Astrocyte (in vitro differentiated cells and primary cell): ENCODE measurements at regions not wholly inside any gene's neighbourhood (a gene's known extent, or its start where the extent isn't known, plus 50 kb on each side); places are given as distances from the start of the nearest gene placed in this dataset.

Source experiments
- DNase-seq: peaks from one replicate; pipeline ENCODE4 v3.0.0-alpha.2; 2010; ENCODE audit warnings: low read depth
- FAIRE-seq: peaks from 2 replicates; lab custom pipeline; 2011; peaks lifted over from hg19 to GRCh38; lab: Jason Lieb, UNC
- H2AFZ ChIP-seq: 2 replicates; pipeline ENCODE4 v1.6.0; 2012; ENCODE audit warnings: low read depth, low read length, inconsistent platforms
- H3K27ac ChIP-seq: 2 replicates; pipeline ENCODE4 v1.5.1; 2011; ENCODE audit warnings: low read depth, low read length, inconsistent platforms
- H3K27me3 ChIP-seq: 2 replicates; pipeline ENCODE4 v1.6.0; 2011; ENCODE audit warnings: low read length, inconsistent platforms; ENCODE audit not compliant: insufficient read depth
- H3K36me3 ChIP-seq: 2 replicates; pipeline ENCODE4 v1.5.1; 2011; ENCODE audit warnings: low read length, inconsistent platforms; ENCODE audit not compliant: insufficient read depth
- H3K4me1 ChIP-seq: 2 replicates; pipeline ENCODE4 v1.5.1; 2011; ENCODE audit warnings: low read length, inconsistent platforms; ENCODE audit not compliant: insufficient read depth
- H3K4me2 ChIP-seq: 2 replicates; pipeline ENCODE4 v1.6.0; 2012; ENCODE audit warnings: low read length, inconsistent platforms
- H3K4me3 ChIP-seq: 2 replicates; pipeline ENCODE4 v1.5.1; 2011; ENCODE audit warnings: low read depth, mild to moderate bottlenecking, low read length, inconsistent platforms; ENCODE audit not compliant: insufficient read depth
- H3K79me2 ChIP-seq: 2 replicates; pipeline ENCODE4 v1.6.0; 2012; ENCODE audit warnings: mild to moderate bottlenecking, low read length, inconsistent platforms; ENCODE audit not compliant: insufficient read depth
- H3K9ac ChIP-seq: 2 replicates; pipeline ENCODE4 v1.6.0; 2012; ENCODE audit warnings: mild to moderate bottlenecking, low read length, inconsistent platforms
- H3K9me3 ChIP-seq: 2 replicates; pipeline ENCODE4 v1.5.1; 2012; ENCODE audit warnings: low read depth, mild to moderate bottlenecking, low read length, inconsistent platforms; ENCODE audit not compliant: insufficient read depth
- H4K20me1 ChIP-seq: 2 replicates; pipeline ENCODE4 v1.6.0; 2012; ENCODE audit warnings: low read length, inconsistent platforms; ENCODE audit not compliant: insufficient read depth
- H3K27ac Mint-ChIP-seq: one replicate; pipeline ENCODE4 v1.8.0; 2021; ENCODE audit warnings: mild to moderate bottlenecking, mixed read lengths; ENCODE audit not compliant: unreplicated experiment
- H3K27me3 Mint-ChIP-seq: one replicate; pipeline ENCODE4 v1.8.0; 2021; ENCODE audit warnings: low read depth, mixed read lengths; ENCODE audit not compliant: unreplicated experiment
- H3K36me3 Mint-ChIP-seq: one replicate; pipeline ENCODE4 v1.8.0; 2021; ENCODE audit warnings: low read depth, mixed read lengths; ENCODE audit not compliant: unreplicated experiment
- H3K4me1 Mint-ChIP-seq: one replicate; pipeline ENCODE4 v1.8.0; 2021; ENCODE audit warnings: low read depth, mixed read lengths; ENCODE audit not compliant: unreplicated experiment
- H3K4me3 Mint-ChIP-seq: one replicate; pipeline ENCODE4 v1.8.0; 2021; ENCODE audit warnings: mild to moderate bottlenecking, moderate library complexity, mixed read lengths; ENCODE audit not compliant: unreplicated experiment
- H3K9me3 Mint-ChIP-seq: one replicate; pipeline ENCODE4 v1.8.0; 2021; ENCODE audit warnings: mild to moderate bottlenecking, mixed read lengths; ENCODE audit not compliant: unreplicated experiment
- CTCF ChIP-seq: IDR thresholded peaks from 2 replicates; pipeline ENCODE4 v1.5.1; 2011; ENCODE audit warnings: low read depth, mild to moderate bottlenecking, inconsistent platforms, low read length, moderate library complexity; ENCODE audit not compliant: insufficient read depth
- EZH2 ChIP-seq: IDR thresholded peaks from 2 replicates; pipeline ENCODE4 v1.6.1; 2012; ENCODE audit warnings: mild to moderate bottlenecking, low read length, inconsistent platforms; ENCODE audit not compliant: insufficient read depth

DNA sequence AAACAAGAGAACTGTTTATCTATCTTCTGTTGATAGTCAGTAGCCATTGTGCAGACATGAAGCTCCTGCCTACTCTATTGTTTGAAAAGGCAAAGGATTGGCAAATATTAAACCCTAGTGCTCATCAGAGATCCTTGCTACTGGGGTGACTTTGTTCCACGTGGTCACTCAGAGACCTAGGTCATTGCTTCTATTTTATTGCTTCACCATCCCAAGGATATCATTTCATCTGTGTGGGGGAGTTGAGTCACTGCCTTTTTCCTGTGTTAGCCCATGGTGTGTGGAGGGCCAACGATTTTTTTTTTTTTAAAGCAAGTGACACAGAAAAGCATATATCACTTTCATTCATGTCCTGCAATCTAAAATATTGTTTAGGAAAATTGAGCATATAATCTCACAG, 254.1 kb upstream of the RXFP2 start:
- Histone ChIP-seq H3K79me2 (no peaks in the 10 kb centered on the region), H2AFZ (no peak overlapping the region), H3K9me3 (no peaks in the 10 kb centered on the region), H3K9ac (no peak overlapping the region), H3K4me3 (no peak overlapping the region), H3K27ac (no peak overlapping the region), H4K20me1 (no peaks in the 10 kb centered on the region), H3K27me3 (no peaks in the 10 kb centered on the region), H3K4me1 (no peaks in the 10 kb centered on the region), H3K36me3 (no peaks in the 10 kb centered on the region), H3K4me2 (no peak overlapping the region)
- Mint-ChIP-seq H3K4me3 (no peak overlapping the region), H3K27ac (no peak overlapping the region), H3K36me3 (no peaks in the 10 kb centered on the region), H3K4me1 (no peaks in the 10 kb centered on the region), H3K27me3 (no peaks in the 10 kb centered on the region), H3K9me3 (no peaks in the 10 kb centered on the region)
- no peak for FAIRE-seq
- TF ChIP-seq EZH2, result no peak
- no peak for TF ChIP-seq CTCF
- DNase-seq, result no peak

GRCh38 chr13:31485651-31486051, 253.7 kb upstream of the RXFP2 start:
- Histone ChIP-seq H3K36me3 (no peaks in the 10 kb centered on the region), H2AFZ (no peak overlapping the region)
- TF ChIP-seq CTCF (no peak), EZH2 (no peak)

DNA sequence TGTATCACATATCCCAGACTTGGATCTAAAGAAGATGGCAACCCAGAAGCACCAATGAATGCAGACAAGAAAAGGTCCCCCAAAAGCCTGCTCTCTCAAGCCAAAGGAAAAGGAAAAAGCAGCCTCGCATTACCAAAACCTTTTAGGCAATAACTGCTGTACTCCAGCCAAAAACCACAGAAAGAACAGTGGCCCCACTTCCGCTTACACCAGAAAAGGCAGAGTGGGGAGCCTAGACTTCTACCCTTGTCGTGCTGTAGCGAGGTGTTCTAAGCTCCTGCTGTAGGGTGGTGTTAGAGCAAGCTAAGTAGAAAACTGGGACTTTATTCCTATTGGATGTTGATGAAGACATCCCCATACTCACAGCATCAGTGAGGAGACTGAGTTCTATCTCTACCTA, 244.0 kb upstream of the RXFP2 start:
- Histone ChIP-seq H3K9ac (no peak overlapping the region), H3K4me1 (no peaks in the 10 kb centered on the region), H3K4me3 (no peak overlapping the region), H3K79me2 (no peaks in the 10 kb centered on the region), H2AFZ (no peak overlapping the region), H3K27me3 (no peaks in the 10 kb centered on the region), H3K36me3 (no peaks in the 10 kb centered on the region), H4K20me1 (no peaks in the 10 kb centered on the region), H3K9me3 (no peaks in the 10 kb centered on the region), H3K27ac (no peak overlapping the region), H3K4me2 (no peak overlapping the region)
- no peak for FAIRE-seq
- H3K27me3 Mint-ChIP-seq, result no peaks in the 10 kb centered on the region
- no peak overlapping the region for H3K4me3 Mint-ChIP-seq
- TF ChIP-seq EZH2 (no peak), CTCF (no peak)
- no peaks in the 10 kb centered on the region for H3K4me1 Mint-ChIP-seq
- no peak overlapping the region for H3K27ac Mint-ChIP-seq
- no peak for DNase-seq
- no peaks in the 10 kb centered on the region for H3K36me3 Mint-ChIP-seq
- peaks cover 12% of the 10 kb centered on the region for H3K9me3 Mint-ChIP-seq

More at GRCh38 chr13:31485651-31486051, 253.7 kb upstream of the RXFP2 start:
- H3K4me1 Mint-ChIP-seq, result no peaks in the 10 kb centered on the region
- H3K27me3 Mint-ChIP-seq, result no peaks in the 10 kb centered on the region
- no peak overlapping the region for H3K27ac Mint-ChIP-seq
- H3K4me3 ChIP-seq, result no peak overlapping the region
- H3K27ac ChIP-seq, result no peak overlapping the region
- no peaks in the 10 kb centered on the region for H3K36me3 Mint-ChIP-seq
- no peaks in the 10 kb centered on the region for H3K9me3 Mint-ChIP-seq
- H3K4me1 ChIP-seq, result no peaks in the 10 kb centered on the region
- H3K9me3 ChIP-seq, result no peaks in the 10 kb centered on the region
- no peaks in the 10 kb centered on the region for H4K20me1 ChIP-seq
- no peak for FAIRE-seq
- no peaks in the 10 kb centered on the region for H3K27me3 ChIP-seq
- H3K9ac ChIP-seq, result no peak overlapping the region
- H3K4me3 Mint-ChIP-seq, result no peak overlapping the region
- DNase-seq, result peak; percentile 15
- no peak overlapping the region for H3K4me2 ChIP-seq
- H3K79me2 ChIP-seq, result no peaks in the 10 kb centered on the region
